ENCODE measurements at regions not wholly inside any gene's neighbourhood (a gene's known extent, or its start where the extent isn't known, plus 50 kb on each side); places are given as distances from the start of the nearest gene placed in this dataset.

- TF ChIP-seq, protein P1, sequence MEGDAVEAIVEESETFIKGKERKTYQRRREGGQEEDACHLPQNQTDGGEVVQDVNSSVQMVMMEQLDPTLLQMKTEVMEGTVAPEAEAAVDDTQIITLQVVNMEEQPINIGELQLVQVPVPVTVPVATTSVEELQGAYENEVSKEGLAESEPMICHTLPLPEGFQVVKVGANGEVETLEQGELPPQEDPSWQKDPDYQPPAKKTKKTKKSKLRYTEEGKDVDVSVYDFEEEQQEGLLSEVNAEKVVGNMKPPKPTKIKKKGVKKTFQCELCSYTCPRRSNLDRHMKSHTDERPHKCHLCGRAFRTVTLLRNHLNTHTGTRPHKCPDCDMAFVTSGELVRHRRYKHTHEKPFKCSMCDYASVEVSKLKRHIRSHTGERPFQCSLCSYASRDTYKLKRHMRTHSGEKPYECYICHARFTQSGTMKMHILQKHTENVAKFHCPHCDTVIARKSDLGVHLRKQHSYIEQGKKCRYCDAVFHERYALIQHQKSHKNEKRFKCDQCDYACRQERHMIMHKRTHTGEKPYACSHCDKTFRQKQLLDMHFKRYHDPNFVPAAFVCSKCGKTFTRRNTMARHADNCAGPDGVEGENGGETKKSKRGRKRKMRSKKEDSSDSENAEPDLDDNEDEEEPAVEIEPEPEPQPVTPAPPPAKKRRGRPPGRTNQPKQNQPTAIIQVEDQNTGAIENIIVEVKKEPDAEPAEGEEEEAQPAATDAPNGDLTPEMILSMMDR (IDR thresholded peaks at IDR 0.05 in 8 of 11, conservative IDR thresholded peaks at IDR 0.05 in 3 of 11): no peak
- TF ChIP-seq POLR2A (IDR thresholded peaks at IDR 0.05): no peak
- no peak for TF ChIP-seq POLR2AphosphoS5 (IDR thresholded peaks at IDR 0.05)
Measured at GRCh38 chr4:62156205-62156604, 956.1 kb downstream of the ADGRL3 start.
